DOHH2 (cell line): ENCODE measurements at regions not wholly inside any gene's neighbourhood (a gene's known extent, or its start where the extent isn't known, plus 50 kb on each side); places are given as distances from the start of the nearest gene placed in this dataset.

Experiments
- H3F3A ChIP-seq: fragments of 200-600 bp; sonication (generic), shearing (Covaris generic); 2 replicates; pipeline ENCODE4 v1.6.0; 2016; ENCODE audit warnings: antibody characterized with exemption, mild to moderate bottlenecking; ENCODE audit not compliant: control insufficient read depth, insufficient read depth
- H3K27ac ChIP-seq: fragments of 200-600 bp; sonication (generic); 2 replicates; pipeline ENCODE4 v1.5.1; 2014; ENCODE audit warnings: low read depth, mild to moderate bottlenecking, low read length, moderate library complexity
- H3K27me3 ChIP-seq: fragments of 200-600 bp; sonication (generic); 2 replicates; pipeline ENCODE4 v1.6.1; 2014; ENCODE audit warnings: mild to moderate bottlenecking, low read length, mixed read lengths; ENCODE audit not compliant: control insufficient read depth
- H3K36me3 ChIP-seq: fragments of 200-600 bp; sonication (generic); 2 replicates; pipeline ENCODE4 v1.6.1; 2014; ENCODE audit warnings: mild to moderate bottlenecking, low read length, moderate library complexity, mixed read lengths; ENCODE audit not compliant: control insufficient read depth
- H3K4me1 ChIP-seq: fragments of 200-600 bp; sonication (generic); 2 replicates; pipeline ENCODE4 v1.6.1; 2014; ENCODE audit warnings: mild to moderate bottlenecking, low read length, mixed read lengths; ENCODE audit not compliant: control insufficient read depth
- H3K4me2 ChIP-seq: fragments of 200-600 bp; sonication (generic); 2 replicates; pipeline ENCODE4 v1.6.0; 2014; ENCODE audit warnings: mild to moderate bottlenecking, low read length, moderate library complexity
- H3K4me3 ChIP-seq: fragments of 200-600 bp; sonication (generic); 2 replicates; pipeline ENCODE4 v1.5.1; 2014; ENCODE audit warnings: mild to moderate bottlenecking, low read length, mixed read lengths
- H3K79me2 ChIP-seq: fragments of 200-600 bp; sonication (generic); 2 replicates; pipeline ENCODE4 v1.6.1; 2014; ENCODE audit warnings: mild to moderate bottlenecking, low read length, mixed read lengths; ENCODE audit not compliant: control insufficient read depth
- H3K9me2 ChIP-seq: fragments of 200-600 bp; sonication (generic); replicated peaks from 2 replicates; pipeline ENCODE4 v1.6.1; 2014; ENCODE audit warnings: mild to moderate bottlenecking, low read length, mixed read lengths; ENCODE audit not compliant: control insufficient read depth
- H3K9me3 ChIP-seq: fragments of 200-600 bp; sonication (generic); 2 replicates; pipeline ENCODE4 v1.6.1; 2014; ENCODE audit warnings: antibody characterized with exemption, low read length, mixed read lengths; ENCODE audit not compliant: control insufficient read depth, insufficient read depth
- H4K20me1 ChIP-seq: fragments of 200-600 bp; sonication (generic); 2 replicates; pipeline ENCODE4 v1.6.0; 2014; ENCODE audit warnings: low read depth, mild to moderate bottlenecking, antibody characterized with exemption, low read length, moderate library complexity; ENCODE audit not compliant: control insufficient read depth, insufficient read depth
- EZH2phosphoT487 ChIP-seq: fragments of 200-600 bp; sonication (generic); IDR thresholded peaks from 2 replicates; pipeline ENCODE4 v1.6.1; 2017; ENCODE audit warnings: borderline replicate concordance, mild to moderate bottlenecking, antibody characterized with exemption, low read length, moderate library complexity, mixed read lengths
- TF ChIP-seq, protein P1 (sequence below): fragments of 200-600 bp; sonication (generic); IDR thresholded peaks from one replicate; pipeline ENCODE4 v1.5.1; 2014; ENCODE audit warnings: antibody characterized with exemption, mild to moderate bottlenecking, low read depth, low read length; ENCODE audit not compliant: poor library complexity, severe bottlenecking

DNA sequence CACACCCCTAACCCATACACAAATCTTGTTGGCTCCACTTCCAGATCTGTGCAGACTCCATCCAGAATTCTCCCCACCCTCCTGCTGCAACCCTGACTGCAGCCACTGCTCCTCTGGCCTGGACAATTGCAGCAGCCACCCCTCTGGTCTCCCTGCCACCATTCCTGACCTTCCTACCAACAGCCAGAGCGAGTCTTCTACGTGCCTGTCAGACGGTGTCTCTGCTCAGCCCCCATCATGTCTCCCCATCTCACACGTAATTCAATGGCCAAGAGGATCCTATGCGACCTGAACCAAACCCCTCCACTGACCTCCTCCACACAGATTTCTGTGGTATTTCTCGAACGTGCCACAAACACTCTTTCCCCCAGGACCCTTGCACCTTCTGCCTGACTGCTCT is 103.3 kb downstream of the TPRA1 start:
- no peaks in the 10 kb centered on the region for H3K27me3 ChIP-seq
- H3K4me2 ChIP-seq = no peak overlapping the region
- H3K9me2 ChIP-seq = no peaks in the 10 kb centered on the region
- TF ChIP-seq, protein P1, sequence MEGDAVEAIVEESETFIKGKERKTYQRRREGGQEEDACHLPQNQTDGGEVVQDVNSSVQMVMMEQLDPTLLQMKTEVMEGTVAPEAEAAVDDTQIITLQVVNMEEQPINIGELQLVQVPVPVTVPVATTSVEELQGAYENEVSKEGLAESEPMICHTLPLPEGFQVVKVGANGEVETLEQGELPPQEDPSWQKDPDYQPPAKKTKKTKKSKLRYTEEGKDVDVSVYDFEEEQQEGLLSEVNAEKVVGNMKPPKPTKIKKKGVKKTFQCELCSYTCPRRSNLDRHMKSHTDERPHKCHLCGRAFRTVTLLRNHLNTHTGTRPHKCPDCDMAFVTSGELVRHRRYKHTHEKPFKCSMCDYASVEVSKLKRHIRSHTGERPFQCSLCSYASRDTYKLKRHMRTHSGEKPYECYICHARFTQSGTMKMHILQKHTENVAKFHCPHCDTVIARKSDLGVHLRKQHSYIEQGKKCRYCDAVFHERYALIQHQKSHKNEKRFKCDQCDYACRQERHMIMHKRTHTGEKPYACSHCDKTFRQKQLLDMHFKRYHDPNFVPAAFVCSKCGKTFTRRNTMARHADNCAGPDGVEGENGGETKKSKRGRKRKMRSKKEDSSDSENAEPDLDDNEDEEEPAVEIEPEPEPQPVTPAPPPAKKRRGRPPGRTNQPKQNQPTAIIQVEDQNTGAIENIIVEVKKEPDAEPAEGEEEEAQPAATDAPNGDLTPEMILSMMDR = no peak
- TF ChIP-seq EZH2phosphoT487 = no peak
- no peaks in the 10 kb centered on the region for H3K9me3 ChIP-seq
- no peaks in the 10 kb centered on the region for H4K20me1 ChIP-seq
- H3K4me1 ChIP-seq = no peaks in the 10 kb centered on the region
- no peaks in the 10 kb centered on the region for H3K79me2 ChIP-seq
- no peak overlapping the region for H3K27ac ChIP-seq
- no peaks in the 10 kb centered on the region for H3K36me3 ChIP-seq
- no peaks in the 10 kb centered on the region for H3F3A ChIP-seq
- H3K4me3 ChIP-seq = no peak overlapping the region

DNA sequence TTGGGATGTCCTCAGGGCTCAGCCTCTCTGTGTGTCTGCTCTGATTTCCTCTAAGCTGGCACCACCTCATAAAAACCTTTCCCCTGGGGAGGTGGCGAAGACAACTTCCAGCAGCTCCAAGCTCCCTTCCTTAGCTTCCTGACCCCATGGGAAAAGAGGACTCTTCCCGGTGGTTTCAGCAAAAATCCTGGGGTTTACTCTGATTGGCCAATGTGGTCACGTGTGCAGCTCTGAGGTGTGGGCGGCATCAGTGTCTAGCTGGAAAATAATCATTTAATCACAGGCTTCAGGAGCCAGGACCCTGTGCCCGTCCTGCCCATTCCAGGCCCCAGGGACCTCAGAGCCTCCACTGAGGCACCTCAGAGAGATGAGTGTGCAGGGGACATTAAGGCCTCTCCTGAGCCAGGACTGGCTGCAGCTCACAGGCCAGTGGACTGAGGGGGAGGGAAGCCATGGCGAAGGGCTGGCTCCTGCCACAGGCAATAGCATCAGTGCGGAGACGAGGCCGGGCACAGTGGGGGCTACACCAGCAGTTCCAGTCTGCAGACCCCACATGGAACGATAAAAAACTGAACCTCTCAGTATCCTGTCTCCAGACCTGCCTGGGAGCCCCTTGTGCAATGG is 104.1 kb downstream of the TPRA1 start:
- Histone ChIP-seq H3K9me3 (no peaks in the 10 kb centered on the region), H3K4me3 (no peak overlapping the region), H3K27ac (no peak overlapping the region), H3F3A (no peaks in the 10 kb centered on the region), H3K9me2 (no peaks in the 10 kb centered on the region), H3K79me2 (no peaks in the 10 kb centered on the region), H4K20me1 (no peaks in the 10 kb centered on the region), H3K4me1 (no peaks in the 10 kb centered on the region), H3K4me2 (no peak overlapping the region), H3K36me3 (no peaks in the 10 kb centered on the region), H3K27me3 (no peaks in the 10 kb centered on the region)
- TF ChIP-seq EZH2phosphoT487 = no peak
- TF ChIP-seq, protein P1 = no peak

DNA sequence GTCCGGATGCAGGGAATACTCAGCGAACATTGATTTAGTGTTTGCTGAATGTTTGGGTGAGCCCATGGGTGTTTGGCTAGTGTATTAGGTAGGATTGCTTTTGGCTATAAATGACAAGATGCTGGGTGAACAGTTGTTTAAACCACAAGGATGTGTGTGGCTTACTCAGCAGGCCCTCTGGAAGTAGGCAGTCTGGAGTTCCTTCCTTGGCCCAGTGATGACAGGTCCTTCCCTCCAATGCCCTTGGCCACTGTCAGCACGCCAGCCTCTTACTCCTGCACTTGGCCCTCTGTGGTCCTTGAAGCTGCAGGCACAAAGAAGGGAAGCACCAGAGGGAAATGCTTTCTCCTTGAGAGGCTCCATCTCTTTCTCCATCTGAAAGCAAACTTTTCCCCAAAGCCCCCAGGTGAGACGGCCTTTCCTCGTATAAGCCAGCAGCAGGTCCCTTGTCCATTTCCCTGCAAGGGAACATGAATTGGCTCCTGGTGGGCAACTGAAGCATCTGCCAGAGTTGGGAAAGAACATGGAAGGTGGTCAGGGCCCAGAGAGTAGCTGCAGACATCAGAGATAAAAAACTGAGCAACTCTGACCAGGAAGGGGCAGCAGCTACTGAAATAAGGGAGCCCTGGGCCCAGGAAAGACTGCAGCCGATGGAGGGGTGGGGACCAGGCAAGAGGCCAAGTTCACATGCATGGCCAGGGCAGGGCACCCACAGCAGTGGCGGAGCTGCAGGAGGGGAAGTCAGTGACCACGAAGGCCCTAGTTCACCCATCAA is 105.0 kb downstream of the TPRA1 start:
- Histone ChIP-seq H3K27ac (no peak overlapping the region), H3F3A (no peaks in the 10 kb centered on the region), H3K27me3 (no peaks in the 10 kb centered on the region), H3K4me2 (no peak overlapping the region), H3K4me1 (no peaks in the 10 kb centered on the region), H4K20me1 (no peaks in the 10 kb centered on the region), H3K9me3 (no peaks in the 10 kb centered on the region), H3K79me2 (no peaks in the 10 kb centered on the region), H3K9me2 (no peaks in the 10 kb centered on the region), H3K36me3 (no peaks in the 10 kb centered on the region), H3K4me3 (no peak overlapping the region)
- no peak for TF ChIP-seq EZH2phosphoT487
- TF ChIP-seq, protein P1 = no peak
